ENCODE measurements at regions not wholly inside any gene's neighbourhood (a gene's known extent, or its start where the extent isn't known, plus 50 kb on each side); places are given as distances from the start of the nearest gene placed in this dataset.

- no peak for DNase-seq
Measured at GRCh38 chr15:88403351-88403791, 63.8 kb downstream of the MRPL46 start.

GRCh38 chr15:88401996-88402656 lies 65.1 kb downstream of the MRPL46 start:
- no peak for DNase-seq

- DNase-seq, result no peak
Measured at GRCh38 chr15:88401251-88401995, 65.8 kb downstream of the MRPL46 start.

DNA sequence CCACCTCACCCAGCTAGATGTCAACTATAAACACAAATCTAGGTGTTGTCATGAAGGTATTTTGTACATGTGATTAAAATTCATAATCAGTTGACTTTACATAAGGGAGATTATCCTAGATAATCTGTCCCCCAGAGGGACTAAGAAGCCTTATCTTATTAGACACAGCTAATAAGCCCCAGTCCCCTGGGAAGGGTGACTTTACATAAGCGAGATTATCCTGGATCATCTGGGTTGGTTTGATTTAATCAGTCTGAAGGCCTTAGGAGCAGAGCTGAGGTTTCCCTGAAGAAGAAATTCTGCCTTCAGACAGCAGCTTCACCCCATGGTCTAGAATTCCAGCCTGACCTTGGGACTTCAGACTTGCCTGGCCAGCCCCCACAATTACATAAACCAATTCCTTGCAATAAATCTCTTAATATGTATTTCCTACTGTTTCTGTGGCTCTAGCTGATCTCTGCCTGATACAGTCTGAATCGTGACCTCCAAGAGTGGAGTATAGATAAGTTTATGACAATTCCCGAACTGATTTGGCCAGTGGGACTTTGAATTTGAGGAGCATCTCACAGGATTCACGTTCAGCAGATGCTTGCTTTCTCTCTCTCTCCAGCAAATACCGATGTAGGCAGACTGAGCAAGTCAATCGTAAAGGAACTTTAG lies 66.5 kb downstream of the MRPL46 start:
- DNase-seq, result no peak

DNA sequence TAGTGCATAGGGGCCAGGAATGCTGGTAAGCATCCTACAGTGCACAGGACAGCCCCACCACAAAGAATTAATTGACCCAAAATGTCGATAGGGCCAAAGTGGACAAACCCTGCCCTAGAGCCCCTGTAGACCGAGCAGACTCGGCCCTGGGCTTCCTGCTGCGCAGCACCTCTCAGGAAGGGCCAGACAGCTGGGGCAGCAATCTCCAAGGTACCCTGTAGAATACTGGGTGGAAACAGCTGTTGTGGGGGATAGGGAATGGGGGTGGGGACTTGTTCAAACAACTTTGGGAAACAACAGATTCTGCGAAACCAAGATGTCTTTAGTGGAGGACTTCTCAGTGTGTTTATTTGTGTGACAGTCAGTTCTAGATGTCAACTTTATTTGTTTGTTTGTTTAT lies 67.1 kb downstream of the MRPL46 start:
- DNase-seq, result no peak

- no peak for DNase-seq
Measured at GRCh38 chr15:88399021-88399685, 68.0 kb downstream of the MRPL46 start.

DNA sequence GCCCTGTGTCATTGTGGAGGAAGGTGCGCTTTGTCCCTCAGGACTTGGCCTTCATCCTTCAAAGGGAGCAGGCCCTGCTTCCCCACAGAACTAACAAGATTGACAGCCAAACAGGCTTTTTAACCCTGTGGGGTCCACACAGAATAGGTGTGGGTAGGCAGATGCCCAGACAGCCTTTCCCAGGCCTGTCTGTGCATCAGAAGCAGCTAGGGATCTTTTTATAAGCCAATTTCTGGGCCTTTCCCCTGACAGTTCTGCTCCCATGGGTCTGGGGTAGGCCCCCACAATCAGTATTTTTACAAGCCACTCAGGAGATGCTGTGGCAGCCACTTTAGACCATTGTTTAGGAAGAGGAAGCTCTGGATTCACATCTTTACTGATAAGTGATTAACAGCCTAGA lies 69.2 kb downstream of the MRPL46 start:
- no peak for DNase-seq

DNA sequence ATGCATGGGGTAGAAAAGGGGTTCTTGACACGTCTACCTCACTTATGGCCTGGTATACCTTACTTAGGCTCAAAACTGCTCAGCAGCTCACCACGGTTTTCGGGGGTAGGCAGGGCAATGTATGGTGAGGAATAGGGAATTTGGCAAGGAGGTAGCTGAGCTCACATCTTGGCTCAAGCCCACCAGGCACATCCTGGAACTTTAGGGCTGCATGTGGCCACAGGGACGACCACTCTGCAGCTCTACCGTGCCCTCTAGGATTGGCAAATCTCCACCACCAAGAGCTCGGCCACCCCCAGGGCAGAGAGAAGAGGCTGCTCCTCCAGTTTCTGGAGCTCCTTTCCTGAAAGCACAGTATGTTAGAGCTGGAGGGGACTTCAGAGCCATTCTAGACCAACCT lies 69.7 kb downstream of the MRPL46 start:
- DNase-seq, result no peak

GRCh38 chr15:88395872-88396781 lies 71.1 kb downstream of the MRPL46 start:
- DNase-seq, result no peak

- DNase-seq, result no peak
Measured at GRCh38 chr15:88395241-88395640, 71.9 kb downstream of the MRPL46 start.

DNA sequence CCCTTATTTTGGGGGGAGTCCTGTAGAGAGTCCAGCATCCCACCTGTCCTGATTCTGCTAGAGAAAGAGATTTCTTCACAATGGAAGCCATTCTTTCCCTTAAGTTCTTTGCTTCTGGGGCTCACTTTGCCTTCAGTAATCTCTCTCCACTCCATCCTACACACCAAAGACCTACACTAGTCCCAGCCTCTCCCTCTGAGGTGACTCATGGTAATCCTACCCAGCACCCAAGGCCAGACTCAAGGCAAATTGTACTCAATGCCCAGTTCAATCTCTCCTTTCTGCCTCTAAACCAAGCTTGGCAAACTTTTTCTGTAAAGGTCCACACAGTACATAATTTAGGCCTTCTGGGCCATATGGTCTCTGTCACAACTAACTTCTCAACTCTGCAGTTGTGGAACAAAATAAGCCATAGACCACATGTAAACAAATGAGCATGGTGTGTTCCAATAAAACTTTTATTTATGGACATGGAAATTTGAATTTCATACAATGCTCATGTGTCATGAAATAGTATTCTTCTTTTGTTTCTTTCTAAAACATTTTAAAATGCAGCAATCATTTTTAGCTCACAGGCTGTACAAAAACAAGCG lies 72.5 kb downstream of the MRPL46 start:
- DNase-seq, result no peak

DNA sequence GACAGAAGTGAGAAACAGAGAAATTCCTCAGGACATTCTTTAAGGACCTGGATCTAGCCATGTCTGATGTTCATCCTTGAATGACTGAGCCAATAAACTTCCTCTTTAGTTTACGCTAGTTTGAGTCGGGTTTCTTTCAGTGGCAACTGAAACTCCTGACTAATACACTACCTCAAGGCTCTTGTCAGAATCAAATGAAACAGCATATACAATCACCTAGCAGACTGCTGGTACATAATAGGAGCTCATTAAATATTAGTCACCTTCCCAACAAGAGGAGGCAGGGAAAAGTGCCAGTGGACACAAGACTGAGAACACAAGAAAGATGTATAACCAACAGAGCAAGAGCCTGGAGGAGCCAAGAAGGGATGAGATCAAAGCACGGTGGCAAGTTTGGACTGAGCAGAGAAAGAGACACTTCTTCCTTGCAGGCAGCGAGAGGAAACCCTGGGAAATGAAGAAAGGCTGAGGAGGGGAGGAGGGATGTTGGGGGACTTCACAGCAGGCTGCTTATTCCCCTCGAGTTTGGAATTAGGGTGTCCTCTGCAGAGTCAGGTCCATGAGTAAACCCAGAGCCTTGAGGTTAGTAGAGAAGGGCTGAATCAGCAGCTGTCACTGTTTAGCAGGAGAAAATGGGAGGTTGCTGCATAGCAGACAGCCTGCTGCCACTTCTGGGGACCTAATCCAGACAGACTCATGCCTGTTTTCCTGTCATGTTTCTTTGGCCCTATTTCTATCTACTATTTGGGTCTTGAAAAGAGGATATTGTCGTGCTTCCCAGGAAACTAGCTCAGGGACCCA lies 73.3 kb downstream of the MRPL46 start:
- no peak for DNase-seq

DNA sequence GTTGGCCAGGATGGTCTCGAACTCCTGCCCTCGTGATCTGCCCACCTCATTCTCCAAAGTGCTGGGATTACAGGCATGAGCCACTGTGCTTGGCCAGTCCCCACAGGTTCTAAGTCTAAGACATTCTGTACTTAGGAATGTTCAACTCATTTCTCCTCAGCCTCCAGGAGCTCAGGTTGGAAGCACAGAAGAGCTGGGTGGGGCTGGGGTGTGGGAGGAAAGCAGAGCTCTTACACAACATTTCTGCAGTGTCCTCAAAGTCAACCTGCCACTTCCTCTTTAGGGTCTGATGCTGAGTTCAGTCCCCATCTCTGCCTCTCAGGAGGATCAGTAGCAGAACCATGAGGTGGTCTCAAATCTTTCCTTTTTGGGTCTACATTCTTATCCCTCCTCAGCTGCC lies 75.5 kb downstream of the MRPL46 start:
- no peak for DNase-seq

DNA sequence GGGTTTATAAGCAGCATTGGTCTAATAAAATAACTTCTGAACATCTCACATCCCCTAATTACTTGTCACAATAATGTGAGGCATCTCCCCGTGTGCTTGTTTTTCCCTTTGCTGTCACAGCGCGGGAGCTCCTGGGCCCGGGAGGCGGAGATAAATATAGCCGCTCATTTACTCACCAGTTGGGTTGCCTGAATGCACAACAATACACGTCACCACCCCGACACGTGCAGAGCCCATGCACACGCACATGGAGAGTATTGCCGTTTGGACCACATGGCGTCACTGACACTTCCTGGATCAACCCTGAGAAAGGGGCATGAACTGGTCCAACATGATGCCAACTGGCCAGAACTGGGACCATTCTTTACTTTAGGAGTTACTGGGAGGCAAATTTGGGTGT lies 76.2 kb downstream of the MRPL46 start:
- DNase-seq, result no peak

GRCh38 chr15:88390164-88390901 lies 76.9 kb downstream of the MRPL46 start:
- DNase-seq, result no peak

GRCh38 chr15:88389120-88389519 lies 78.1 kb downstream of the MRPL46 start:
- no peak for DNase-seq

DNA sequence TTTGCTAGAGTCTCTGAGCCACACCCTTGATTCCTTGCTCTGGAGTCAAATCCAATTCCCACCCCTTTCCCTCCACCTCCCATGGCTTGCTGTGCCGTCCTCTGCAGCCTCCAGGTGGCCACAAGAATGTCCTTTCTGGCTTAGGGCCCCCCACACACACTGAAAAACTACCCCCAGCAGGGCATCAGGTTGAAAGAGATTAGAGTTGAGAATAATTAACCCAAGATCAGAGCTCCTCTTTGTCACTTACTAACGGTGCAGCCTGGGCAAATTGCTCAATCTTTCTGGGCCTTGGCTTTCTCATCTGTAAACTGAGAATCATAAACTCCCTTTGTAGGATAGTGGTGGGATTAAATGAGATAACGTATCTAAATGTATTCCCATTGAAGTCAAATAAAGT lies 78.5 kb downstream of the MRPL46 start:
- DNase-seq, result no peak

DNA sequence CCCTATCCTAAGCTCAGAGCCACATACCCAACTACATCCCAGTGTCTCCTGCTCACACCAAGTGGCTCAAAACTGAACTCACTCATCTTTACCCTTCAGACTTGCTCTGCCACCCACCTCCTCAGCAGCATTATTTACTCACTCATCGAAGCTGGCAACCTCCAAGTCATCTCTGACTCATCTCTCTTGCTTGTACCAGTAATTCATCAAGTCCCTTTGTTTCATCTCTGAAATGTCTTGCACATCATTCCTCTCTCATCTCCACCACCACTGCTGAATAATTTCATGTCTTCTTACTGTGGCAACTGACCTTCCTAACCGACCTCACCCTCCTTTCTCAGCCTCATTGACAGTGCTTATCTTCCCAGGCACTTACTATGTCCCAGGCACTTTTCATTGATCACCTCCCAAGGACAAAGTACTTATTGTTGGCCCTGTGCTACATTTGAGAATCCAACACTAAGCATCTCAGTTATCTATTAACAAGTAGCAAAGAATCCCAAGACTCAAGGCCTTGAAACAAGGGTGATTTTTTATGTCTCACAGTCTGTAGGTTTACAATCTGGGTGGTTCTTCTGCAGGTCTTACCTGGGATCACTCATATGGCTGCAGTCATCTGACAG lies 82.0 kb downstream of the MRPL46 start:
- no peak for DNase-seq

DNA sequence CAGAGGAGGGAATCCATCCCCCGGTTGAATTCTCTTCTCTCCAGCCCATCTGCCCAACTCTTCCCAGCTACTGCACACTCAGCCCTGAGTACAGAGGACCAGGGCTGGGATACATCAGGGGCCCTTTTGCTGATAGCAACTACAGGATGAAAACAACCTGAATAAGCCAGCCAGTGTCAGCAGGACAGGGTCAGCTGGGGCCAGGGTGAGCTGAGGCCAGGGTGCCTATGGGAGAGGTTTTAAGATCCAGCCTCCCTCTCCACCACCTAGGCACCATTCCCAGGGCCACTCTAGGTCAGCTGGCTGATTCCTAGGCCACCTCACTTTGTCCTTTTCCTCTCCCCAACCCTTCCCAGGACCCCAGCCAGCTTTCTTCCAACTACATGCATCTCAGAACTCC lies 83.8 kb downstream of the MRPL46 start:
- DNase-seq, result no peak

GRCh38 chr15:88382482-88382983 lies 84.7 kb downstream of the MRPL46 start:
- no peak for DNase-seq
